ENCODE measurements at regions not wholly inside any gene's neighbourhood (a gene's known extent, or its start where the extent isn't known, plus 50 kb on each side); places are given as distances from the start of the nearest gene placed in this dataset.
"Not testable (repeated sequence)": the region's sequence is repeated elsewhere in the genome, so short reads cannot be mapped to it uniquely, and the experiment has no call there.

DNA sequence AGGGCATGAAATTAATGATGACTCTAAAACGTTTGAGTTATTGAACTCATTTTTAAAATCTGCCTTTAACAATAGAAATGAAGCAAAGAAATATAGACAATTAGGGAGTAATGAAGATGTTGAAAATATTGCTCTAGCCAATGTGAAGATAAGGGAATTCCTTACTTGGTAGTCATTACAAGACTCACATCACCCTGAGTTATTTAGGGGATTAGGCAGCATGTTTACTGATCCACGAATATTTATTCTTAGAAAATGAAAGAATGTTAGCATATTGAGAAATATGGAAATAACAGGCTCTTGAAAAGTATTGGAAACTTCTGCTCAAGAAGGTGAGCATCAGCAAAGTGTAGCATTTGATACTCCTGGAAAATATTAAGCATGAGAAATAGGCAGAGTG, 398.1 kb upstream of the ARPP21 start:
- DNase-seq (ENCODE audit: low spot score in 2 of 2) = no peak
- Histone ChIP-seq H3K36me3 (no peaks in the 10 kb centered on the region), H3K27me3 (no peaks in the 10 kb centered on the region), H3K27ac (no peak overlapping the region), H3K4me3 (no peak overlapping the region), H3K9me3 (no peaks in the 10 kb centered on the region), H3K4me1 (no peaks in the 10 kb centered on the region)
- WGBS, 2 donors = 27 to 31% methylated on average over 2 of the region's 2 CpGs
- TF ChIP-seq EP300 (IDR thresholded peaks at IDR 0.05) (no peak), POLR2A (IDR thresholded peaks at IDR 0.05) (no peak)
- TF ChIP-seq, protein P1, sequence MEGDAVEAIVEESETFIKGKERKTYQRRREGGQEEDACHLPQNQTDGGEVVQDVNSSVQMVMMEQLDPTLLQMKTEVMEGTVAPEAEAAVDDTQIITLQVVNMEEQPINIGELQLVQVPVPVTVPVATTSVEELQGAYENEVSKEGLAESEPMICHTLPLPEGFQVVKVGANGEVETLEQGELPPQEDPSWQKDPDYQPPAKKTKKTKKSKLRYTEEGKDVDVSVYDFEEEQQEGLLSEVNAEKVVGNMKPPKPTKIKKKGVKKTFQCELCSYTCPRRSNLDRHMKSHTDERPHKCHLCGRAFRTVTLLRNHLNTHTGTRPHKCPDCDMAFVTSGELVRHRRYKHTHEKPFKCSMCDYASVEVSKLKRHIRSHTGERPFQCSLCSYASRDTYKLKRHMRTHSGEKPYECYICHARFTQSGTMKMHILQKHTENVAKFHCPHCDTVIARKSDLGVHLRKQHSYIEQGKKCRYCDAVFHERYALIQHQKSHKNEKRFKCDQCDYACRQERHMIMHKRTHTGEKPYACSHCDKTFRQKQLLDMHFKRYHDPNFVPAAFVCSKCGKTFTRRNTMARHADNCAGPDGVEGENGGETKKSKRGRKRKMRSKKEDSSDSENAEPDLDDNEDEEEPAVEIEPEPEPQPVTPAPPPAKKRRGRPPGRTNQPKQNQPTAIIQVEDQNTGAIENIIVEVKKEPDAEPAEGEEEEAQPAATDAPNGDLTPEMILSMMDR (IDR thresholded peaks at IDR 0.05) = no peak

DNA sequence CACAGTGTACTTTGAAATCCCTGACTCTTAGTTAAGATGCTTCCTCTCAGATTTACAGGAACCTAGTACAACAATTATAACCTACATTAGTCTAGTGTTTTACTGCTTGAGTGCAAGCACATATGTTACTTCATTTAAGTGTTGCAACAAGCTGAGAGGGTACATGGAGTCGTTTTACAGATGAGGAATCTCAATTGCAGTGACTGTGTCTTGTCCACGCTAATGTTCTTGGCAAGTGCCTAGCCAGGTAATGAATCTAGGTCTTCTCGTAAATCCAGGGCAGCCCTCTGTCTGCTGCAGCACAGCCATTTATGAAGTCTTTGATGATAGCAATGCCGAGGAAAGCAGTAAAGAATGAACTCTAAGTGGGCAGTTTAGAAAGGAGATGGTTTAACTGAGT, 384.4 kb upstream of the ARPP21 start:
- Histone ChIP-seq H3K4me1 (no peaks in the 10 kb centered on the region), H3K9me3 (no peaks in the 10 kb centered on the region), H3K27me3 (no peaks in the 10 kb centered on the region), H3K36me3 (no peaks in the 10 kb centered on the region), H3K27ac (no peak overlapping the region), H3K4me3 (no peak overlapping the region)
- TF ChIP-seq, protein P1 (IDR thresholded peaks at IDR 0.05) = no peak
- TF ChIP-seq EP300 (IDR thresholded peaks at IDR 0.05) (no peak), POLR2A (IDR thresholded peaks at IDR 0.05) (no peak)
- WGBS, 2 donors = 42 to 44% methylated on average over 4 of the region's 4 CpGs
- no peak for DNase-seq (ENCODE audit: low spot score in 2 of 2)

DNA sequence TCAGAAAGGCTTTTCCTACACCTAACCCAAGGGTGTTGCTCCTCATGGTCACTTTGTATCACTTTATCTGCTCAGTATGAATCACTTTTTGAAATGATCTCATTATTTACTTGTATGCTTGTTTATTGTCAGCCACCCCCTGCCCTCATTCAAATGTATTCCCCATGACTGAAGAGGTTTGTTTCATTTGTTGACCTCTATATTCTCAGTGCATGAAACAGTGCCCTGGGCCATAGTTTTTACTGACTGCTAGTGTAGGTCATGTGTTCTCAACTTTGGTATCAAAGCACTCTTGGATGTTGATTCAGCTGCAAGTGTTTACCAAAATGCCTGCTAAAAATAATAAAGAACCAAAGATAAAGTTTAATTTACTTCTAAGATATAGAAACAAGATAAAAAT, 381.7 kb upstream of the ARPP21 start:
- Histone ChIP-seq H3K36me3 (no peaks in the 10 kb centered on the region), H3K27me3 (no peaks in the 10 kb centered on the region), H3K27ac (no peak overlapping the region), H3K4me3 (no peak overlapping the region), H3K4me1 (no peaks in the 10 kb centered on the region), H3K9me3 (no peaks in the 10 kb centered on the region)
- TF ChIP-seq, protein P1 (IDR thresholded peaks at IDR 0.05) = no peak
- no peak for TF ChIP-seq POLR2A (IDR thresholded peaks at IDR 0.05)
- TF ChIP-seq EP300 (IDR thresholded peaks at IDR 0.05) = no peak
- no peak for DNase-seq (ENCODE audit: low spot score in 2 of 2)

DNA sequence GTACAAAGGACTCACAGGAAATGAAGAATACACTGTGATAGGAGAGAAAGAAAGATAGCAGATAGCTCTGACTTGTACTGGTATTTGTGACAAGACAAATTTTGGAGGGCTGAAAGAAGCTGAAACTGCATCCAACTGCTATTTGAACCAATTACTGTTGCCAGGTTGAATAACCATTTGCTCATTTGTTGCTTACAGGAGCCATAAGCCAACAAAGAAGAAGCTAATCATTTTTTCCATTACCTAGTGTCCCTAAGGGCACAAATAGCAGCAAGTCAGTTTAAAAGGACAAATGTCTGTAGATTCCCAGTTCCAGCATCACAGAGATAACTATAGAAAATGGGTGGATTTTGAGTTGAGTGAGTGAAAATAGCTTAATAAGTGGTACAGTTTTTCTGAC, 376.9 kb upstream of the ARPP21 start:
- DNase-seq (ENCODE audit: low spot score in 2 of 2) = no peak
- TF ChIP-seq POLR2A (IDR thresholded peaks at IDR 0.05) (no peak), EP300 (IDR thresholded peaks at IDR 0.05) (no peak)
- no peaks in the 10 kb centered on the region for H3K4me1 ChIP-seq
- H3K27ac ChIP-seq = no peak overlapping the region
- no peaks in the 10 kb centered on the region for H3K9me3 ChIP-seq
- H3K4me3 ChIP-seq = no peak overlapping the region
- no peaks in the 10 kb centered on the region for H3K27me3 ChIP-seq
- H3K36me3 ChIP-seq = no peaks in the 10 kb centered on the region

DNA sequence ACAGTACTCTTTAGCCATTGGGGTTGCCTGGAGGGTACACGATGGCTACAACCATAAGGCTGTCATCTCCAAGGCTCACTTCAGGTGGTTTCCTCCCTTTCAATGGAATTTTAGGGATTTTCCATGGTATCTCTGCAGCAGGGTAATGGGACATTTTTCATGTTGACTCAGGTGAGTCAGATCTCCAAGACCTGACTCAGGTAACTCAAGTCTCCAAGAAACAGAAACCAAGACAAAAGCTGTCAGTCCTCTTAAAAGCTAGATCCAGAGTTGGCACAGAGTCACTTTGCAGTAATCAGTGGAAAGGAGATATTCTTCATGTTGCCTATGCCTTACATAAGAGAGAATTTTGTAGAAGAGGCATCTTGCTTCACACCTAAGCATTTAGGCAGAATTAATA, 375.8 kb upstream of the ARPP21 start:
- Histone ChIP-seq H3K36me3 (no peaks in the 10 kb centered on the region), H3K27ac (no peak overlapping the region), H3K4me3 (no peak overlapping the region), H3K4me1 (no peaks in the 10 kb centered on the region), H3K27me3 (no peaks in the 10 kb centered on the region), H3K9me3 (no peaks in the 10 kb centered on the region)
- WGBS, 2 donors = 65 to 82% methylated on average over 1 of the region's 1 CpG
- DNase-seq (ENCODE audit: low spot score in 2 of 2) = no peak
- TF ChIP-seq, protein P1 (IDR thresholded peaks at IDR 0.05) = no peak
- TF ChIP-seq EP300 (IDR thresholded peaks at IDR 0.05) = no peak
- no peak for TF ChIP-seq POLR2A (IDR thresholded peaks at IDR 0.05)

DNA sequence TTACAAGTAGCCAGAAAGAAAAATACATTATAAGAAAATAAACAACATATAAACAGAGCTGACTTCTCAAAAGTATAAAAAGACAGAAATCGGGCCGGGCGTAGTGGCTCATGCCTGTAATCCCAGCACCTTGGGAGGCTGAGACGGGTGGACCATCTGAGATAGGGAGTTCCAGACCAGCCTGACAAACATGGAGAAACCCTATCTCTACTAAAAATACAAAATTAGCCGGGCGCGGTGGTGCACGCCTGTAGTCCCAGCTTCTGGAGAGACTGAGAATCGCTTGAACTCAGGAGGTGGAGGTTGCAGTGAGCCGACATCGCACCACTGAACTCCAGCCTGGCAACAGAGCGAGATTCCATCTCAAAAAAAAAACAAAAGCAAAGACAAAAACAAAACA, 373.3 kb upstream of the ARPP21 start:
- H3K9me3 ChIP-seq; DNase-seq (ENCODE audit: low spot score in 2 of 2); H3K4me1 ChIP-seq; H3K27ac ChIP-seq; H3K27me3 ChIP-seq; H3K36me3 ChIP-seq; H3K4me3 ChIP-seq: not testable (repeated sequence)
- WGBS, 2 donors = 95% methylated on average over 12 of the region's 12 CpGs

Measured in tibial nerve (tissue), 4 donors.